Fibroblast of mammary gland (primary cell): ENCODE measurements at regions not wholly inside any gene's neighbourhood (a gene's known extent, or its start where the extent isn't known, plus 50 kb on each side); places are given as distances from the start of the nearest gene placed in this dataset.

Source experiments
- DNase-seq: peaks from one replicate; pipeline ENCODE4 v3.0.0-alpha.2; 2010; ENCODE audit warnings: low read depth
- H3K4me3 ChIP-seq: 2 replicates; pipeline ENCODE4 v1.5.1; 2011; ENCODE audit warnings: low read depth, mild to moderate bottlenecking, low read length, moderate library complexity; ENCODE audit not compliant: control insufficient read depth
- CTCF ChIP-seq: conservative IDR thresholded peaks from 2 replicates; pipeline ENCODE4 v1.5.1; 2011; ENCODE audit warnings: low read depth, low read length, inconsistent platforms; ENCODE audit not compliant: control insufficient read depth, insufficient read depth

- no peak for TF ChIP-seq CTCF
- no peak overlapping the region for H3K4me3 ChIP-seq
- no peak for DNase-seq
These were observed 247.5 kb upstream of the LRIG1 start for GRCh38 chr3:66748175-66748876.

- DNase-seq: no peak
- no peak for TF ChIP-seq CTCF
These were observed 246.3 kb upstream of the KBTBD8 start for GRCh38 chr3:66751842-66752241.

GRCh38 chr3:66753670-66754069, 244.4 kb upstream of the KBTBD8 start:
- H3K4me3 ChIP-seq: no peak overlapping the region
- TF ChIP-seq CTCF: no peak
- no peak for DNase-seq

More at GRCh38 chr3:66751842-66752241, 246.3 kb upstream of the KBTBD8 start:
- no peak overlapping the region for H3K4me3 ChIP-seq

- H3K4me3 ChIP-seq: no peak overlapping the region
- DNase-seq: no peak
- no peak for TF ChIP-seq CTCF
These were observed 243.5 kb upstream of the KBTBD8 start for GRCh38 chr3:66754613-66755012.

GRCh38 chr3:66755924-66756323, 242.2 kb upstream of the KBTBD8 start:
- H3K4me3 ChIP-seq: no peak overlapping the region
- no peak for TF ChIP-seq CTCF
- no peak for DNase-seq

GRCh38 chr3:66756468-66757036, 241.6 kb upstream of the KBTBD8 start:
- DNase-seq: no peak
- TF ChIP-seq CTCF: no peak

More at GRCh38 chr3:66756468-66757036, 241.6 kb upstream of the KBTBD8 start:
- H3K4me3 ChIP-seq: no peak overlapping the region
